Neural progenitor cell (in vitro differentiated cells): ENCODE measurements at regions not wholly inside any gene's neighbourhood (a gene's known extent, or its start where the extent isn't known, plus 50 kb on each side); places are given as distances from the start of the nearest gene placed in this dataset.

Experiments used
- DNase-seq: peaks from one replicate; pipeline ENCODE4 v3.0.0-alpha.2; 2016; ENCODE audit warnings: low spot score
- H2AFZ ChIP-seq: fragments of 200-600 bp; sonication (generic); replicated peaks from 2 replicates; pipeline ENCODE4 v1.6.1; 2016; ENCODE audit warnings: antibody characterized with exemption
- H3F3A ChIP-seq: fragments of 200-600 bp; sonication (generic); 2 replicates; pipeline ENCODE4 v1.6.1; 2016; ENCODE audit warnings: antibody characterized with exemption, low read depth
- H3K27ac ChIP-seq: fragments of 200-600 bp; sonication (generic); 2 replicates; pipeline ENCODE4 v1.5.1; 2016; ENCODE audit warnings: mild to moderate bottlenecking
- H3K27me3 ChIP-seq: fragments of 200-600 bp; sonication (generic); 2 replicates; pipeline ENCODE4 v1.6.1; 2016; ENCODE audit warnings: mild to moderate bottlenecking, moderate library complexity
- H3K36me3 ChIP-seq: fragments of 200-600 bp; sonication (generic); 2 replicates; pipeline ENCODE4 v1.5.1; 2016
- H3K4me1 ChIP-seq: fragments of 200-600 bp; sonication (generic); 2 replicates; pipeline ENCODE4 v1.6.1; 2016; ENCODE audit warnings: mixed run types
- H3K4me2 ChIP-seq: fragments of 200-600 bp; sonication (generic); 2 replicates; pipeline ENCODE4 v1.6.1; 2016
- H3K4me3 ChIP-seq: fragments of 200-600 bp; sonication (generic); 2 replicates; pipeline ENCODE4 v1.5.1; 2016
- H3K79me2 ChIP-seq: fragments of 200-600 bp; sonication (generic); 2 replicates; pipeline ENCODE4 v1.6.1; 2016; ENCODE audit warnings: low read depth
- H3K9ac ChIP-seq: fragments of 200-600 bp; sonication (generic); 2 replicates; pipeline ENCODE4 v1.6.1; 2016
- H3K9me3 ChIP-seq: fragments of 200-600 bp; sonication (generic); 2 replicates; pipeline ENCODE4 v1.5.1; 2016; ENCODE audit warnings: low read depth
- H4K20me1 ChIP-seq: fragments of 200-600 bp; sonication (generic); 2 replicates; pipeline ENCODE4 v1.6.1; 2016; ENCODE audit warnings: low read depth
- H3K27ac Mint-ChIP-seq: 3 replicates; pipeline ENCODE4 v1.8.0; 2021; ENCODE audit warnings: mixed read lengths
- H3K27me3 Mint-ChIP-seq: 2 replicates; pipeline ENCODE4 v1.8.0; 2022; ENCODE audit warnings: low read depth, mild to moderate bottlenecking, inconsistent platforms, moderate library complexity, mixed read lengths; ENCODE audit not compliant: insufficient read depth
- H3K36me3 Mint-ChIP-seq: 3 replicates; pipeline ENCODE4 v1.8.0; 2021; ENCODE audit warnings: mixed read lengths
- H3K4me1 Mint-ChIP-seq: 3 replicates; pipeline ENCODE4 v1.8.0; 2021; ENCODE audit warnings: mixed read lengths
- H3K4me3 Mint-ChIP-seq: 3 replicates; pipeline ENCODE4 v1.8.0; 2021; ENCODE audit warnings: mild to moderate bottlenecking, moderate library complexity, mixed read lengths
- H3K9me3 Mint-ChIP-seq: 3 replicates; pipeline ENCODE4 v1.8.0; 2020; ENCODE audit warnings: mixed read lengths
- CTCF ChIP-seq: fragments of 200-600 bp; sonication (generic); IDR thresholded peaks from 2 replicates; pipeline ENCODE4 v1.5.1; 2017; ENCODE audit warnings: antibody characterized with exemption, mild to moderate bottlenecking
- EZH2 ChIP-seq: fragments of 200-600 bp; sonication (generic); IDR thresholded peaks from 2 replicates; pipeline ENCODE4 v1.6.1; 2017; ENCODE audit warnings: antibody characterized with exemption, mild to moderate bottlenecking, moderate library complexity
- EZH2phosphoT487 ChIP-seq: fragments of 200-600 bp; sonication (generic); IDR thresholded peaks from 2 replicates; pipeline ENCODE4 v1.6.1; 2017; ENCODE audit warnings: antibody characterized with exemption

- Mint-ChIP-seq H3K27ac (peak overlapping the region; percentile 25), H3K4me3 (no peak overlapping the region), H3K27me3 (peaks cover 10% of the 10 kb centered on the region), H3K4me1 (peaks cover 44% of the 10 kb centered on the region), H3K36me3 (no peaks in the 10 kb centered on the region), H3K9me3 (no peaks in the 10 kb centered on the region)
- Histone ChIP-seq H3K9me3 (no peaks in the 10 kb centered on the region), H2AFZ (no peak overlapping the region), H3K79me2 (no peaks in the 10 kb centered on the region), H3K4me2 (no peak overlapping the region), H3K36me3 (no peaks in the 10 kb centered on the region), H3K27me3 (no peaks in the 10 kb centered on the region), H3K9ac (no peak overlapping the region), H3F3A (peaks cover 7% of the 10 kb centered on the region), H3K4me3 (no peak overlapping the region), H3K27ac (no peak overlapping the region), H3K4me1 (peaks cover 23% of the 10 kb centered on the region), H4K20me1 (no peaks in the 10 kb centered on the region)
- no peak for TF ChIP-seq EZH2
- TF ChIP-seq EZH2phosphoT487 = no peak
- no peak for TF ChIP-seq CTCF
- no peak for DNase-seq
Observed at GRCh38 chr6:43875849-43876572, 106.0 kb downstream of the VEGFA start.

GRCh38 chr6:43874814-43875590 lies 105.0 kb downstream of the VEGFA start:
- Mint-ChIP-seq H3K9me3 (no peaks in the 10 kb centered on the region), H3K27ac (no peak overlapping the region)

More at GRCh38 chr6:43874814-43875590, 105.0 kb downstream of the VEGFA start:
- H3K36me3 Mint-ChIP-seq = no peaks in the 10 kb centered on the region
- Histone ChIP-seq H2AFZ (no peak overlapping the region), H3K4me1 (peaks cover 23% of the 10 kb centered on the region), H3K36me3 (no peaks in the 10 kb centered on the region), H3K4me3 (no peak overlapping the region), H3K79me2 (no peaks in the 10 kb centered on the region), H3K27ac (no peak overlapping the region), H3K9ac (no peak overlapping the region), H3K4me2 (no peak overlapping the region), H3K27me3 (no peaks in the 10 kb centered on the region), H3K9me3 (no peaks in the 10 kb centered on the region), H3F3A (peaks cover 7% of the 10 kb centered on the region), H4K20me1 (no peaks in the 10 kb centered on the region)
- H3K4me3 Mint-ChIP-seq = no peak overlapping the region
- no peak for DNase-seq
- H3K27me3 Mint-ChIP-seq = peaks cover 8% of the 10 kb centered on the region
- H3K4me1 Mint-ChIP-seq = peaks cover 47% of the 10 kb centered on the region
- TF ChIP-seq EZH2 (no peak), EZH2phosphoT487 (no peak), CTCF (no peak)
